Right lobe of liver (tissue), 4 donors: ENCODE measurements at regions not wholly inside any gene's neighbourhood (a gene's known extent, or its start where the extent isn't known, plus 50 kb on each side); places are given as distances from the start of the nearest gene placed in this dataset.
"Not testable (repeated sequence)": the region's sequence is repeated elsewhere in the genome, so short reads cannot be mapped to it uniquely, and the experiment has no call there.

Source experiments
- POLR2A ChIP-seq: fragments of 450-650 bp; IDR thresholded peaks from one replicate; pipeline ENCODE4 v1.6.1; 2017; ENCODE audit warnings: antibody characterized with exemption, mild to moderate bottlenecking
- TF ChIP-seq, protein P1 (sequence below), 4 donors: fragments of 200-600 bp in 3 of 4; fragments of 450-650 bp in 1 of 4; IDR thresholded peaks; one replicate each; pipeline versions ENCODE4 v1.5.1 to v1.8.0; 2016 to 2022; ENCODE audit warnings: antibody characterized with exemption in 4 of 4, mild to moderate bottlenecking in 2 of 4
- donor health status: DM: no; HTN: no; CAD: no.
- donor health status: DM: no; HTN: no; CAD: no.
- donor health status: DM: no; HTN: yes; CAD: no.

DNA sequence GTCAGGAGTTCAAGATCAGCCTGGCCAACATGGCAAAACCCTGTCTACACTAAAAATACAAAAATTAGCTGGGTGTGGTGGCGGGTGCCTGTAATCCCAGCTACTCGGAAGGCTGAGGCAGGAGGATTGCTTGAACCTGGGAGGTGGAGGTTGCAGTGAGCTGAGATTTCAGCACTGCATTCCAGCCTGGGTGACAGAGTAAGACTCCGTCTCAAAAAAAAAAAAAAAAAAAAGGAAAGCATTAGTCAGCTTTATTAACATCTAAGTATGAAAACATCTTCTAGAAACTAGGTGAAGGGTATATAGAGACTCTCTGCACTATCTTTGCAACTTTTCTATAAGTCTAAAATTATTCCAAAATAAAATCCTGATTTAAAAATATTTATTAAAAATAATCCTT is 152.2 kb downstream of the BLID start:
- TF ChIP-seq, protein P1, sequence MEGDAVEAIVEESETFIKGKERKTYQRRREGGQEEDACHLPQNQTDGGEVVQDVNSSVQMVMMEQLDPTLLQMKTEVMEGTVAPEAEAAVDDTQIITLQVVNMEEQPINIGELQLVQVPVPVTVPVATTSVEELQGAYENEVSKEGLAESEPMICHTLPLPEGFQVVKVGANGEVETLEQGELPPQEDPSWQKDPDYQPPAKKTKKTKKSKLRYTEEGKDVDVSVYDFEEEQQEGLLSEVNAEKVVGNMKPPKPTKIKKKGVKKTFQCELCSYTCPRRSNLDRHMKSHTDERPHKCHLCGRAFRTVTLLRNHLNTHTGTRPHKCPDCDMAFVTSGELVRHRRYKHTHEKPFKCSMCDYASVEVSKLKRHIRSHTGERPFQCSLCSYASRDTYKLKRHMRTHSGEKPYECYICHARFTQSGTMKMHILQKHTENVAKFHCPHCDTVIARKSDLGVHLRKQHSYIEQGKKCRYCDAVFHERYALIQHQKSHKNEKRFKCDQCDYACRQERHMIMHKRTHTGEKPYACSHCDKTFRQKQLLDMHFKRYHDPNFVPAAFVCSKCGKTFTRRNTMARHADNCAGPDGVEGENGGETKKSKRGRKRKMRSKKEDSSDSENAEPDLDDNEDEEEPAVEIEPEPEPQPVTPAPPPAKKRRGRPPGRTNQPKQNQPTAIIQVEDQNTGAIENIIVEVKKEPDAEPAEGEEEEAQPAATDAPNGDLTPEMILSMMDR (IDR thresholded peaks at IDR 0.05): not testable (repeated sequence)
- not testable (repeated sequence) for TF ChIP-seq POLR2A
